ENCODE measurements at regions not wholly inside any gene's neighbourhood (a gene's known extent, or its start where the extent isn't known, plus 50 kb on each side); places are given as distances from the start of the nearest gene placed in this dataset.

- TF ChIP-seq ZNF274 (IDR thresholded peaks at IDR 0.05; ENCODE audit: low read depth, low read length) (no peak), SUZ12 (IDR thresholded peaks at IDR 0.05; ENCODE audit: extremely low read depth, insufficient read depth, insufficient read length) (no peak), YY1 (IDR thresholded peaks at IDR 0.05; ENCODE audit: insufficient read depth, insufficient read length) (no peak)
Measured at GRCh38 chr11:28760676-28761390, 652.6 kb downstream of the METTL15 start.

Data from NT2/D1 (cell line).